GM19324 (cell line): ENCODE measurements at regions not wholly inside any gene's neighbourhood (a gene's known extent, or its start where the extent isn't known, plus 50 kb on each side); places are given as distances from the start of the nearest gene placed in this dataset.

Experiments
- ATAC-seq: cut with Tn5 transposase; IDR thresholded peaks from one replicate; pipeline ENCODE4 v1.9.1; 2021; ENCODE audit warnings: mild to moderate bottlenecking, moderate library complexity; ENCODE audit not compliant: unreplicated experiment, low FRiP score

- no peak for ATAC-seq
Observed at GRCh38 chr12:66045506-66045905, 85.0 kb downstream of the LLPH start.

GRCh38 chr12:66044731-66045130 lies 85.8 kb downstream of the LLPH start:
- ATAC-seq = no peak

GRCh38 chr12:66043035-66043434 lies 87.5 kb downstream of the LLPH start:
- no peak for ATAC-seq

- no peak for ATAC-seq
Observed at GRCh38 chr12:66041651-66042363, 88.7 kb downstream of the LLPH start.

- no peak for ATAC-seq
Observed at GRCh38 chr12:66036317-66036716, 94.2 kb downstream of the LLPH start.

- no peak for ATAC-seq
Observed at GRCh38 chr12:66035288-66035966, 95.1 kb downstream of the LLPH start.

GRCh38 chr12:66033151-66033550 lies 97.4 kb downstream of the LLPH start:
- no peak for ATAC-seq

GRCh38 chr12:66032739-66033138 lies 97.8 kb downstream of the LLPH start:
- ATAC-seq = no peak

GRCh38 chr12:66030217-66030781 lies 100.3 kb downstream of the LLPH start:
- ATAC-seq = no peak

GRCh38 chr12:66028390-66028789 lies 102.2 kb downstream of the LLPH start:
- ATAC-seq = no peak

GRCh38 chr12:66025477-66025876 lies 105.1 kb downstream of the LLPH start:
- ATAC-seq = no peak

GRCh38 chr12:66024949-66025348 lies 105.6 kb downstream of the LLPH start:
- ATAC-seq = no peak

- no peak for ATAC-seq
Observed at GRCh38 chr12:66020481-66020880, 110.1 kb downstream of the LLPH start.

GRCh38 chr12:66017736-66018135 lies 112.8 kb downstream of the LLPH start:
- no peak for ATAC-seq
